Suppressor macrophage treated with lipopolysaccharide for 4 hours (primary cell): ENCODE measurements at regions not wholly inside any gene's neighbourhood (a gene's known extent, or its start where the extent isn't known, plus 50 kb on each side); places are given as distances from the start of the nearest gene placed in this dataset.
A peak's percentile ranks its signal among the peaks of the same experiment; 100 is the strongest.

Source experiments
- DNase-seq: peaks from one replicate; pipeline ENCODE4 v3.0.0-alpha.2; 2020

- no peak for DNase-seq
Observed at GRCh38 chr14:53331247-53331646, 178.1 kb upstream of the DDHD1 start.

- DNase-seq = no peak
Observed at GRCh38 chr14:53330441-53330840, 177.3 kb upstream of the DDHD1 start.

GRCh38 chr14:53328841-53329240, 175.7 kb upstream of the DDHD1 start:
- DNase-seq = no peak

GRCh38 chr14:53327716-53328115, 174.6 kb upstream of the DDHD1 start:
- DNase-seq = no peak

- DNase-seq = no peak
Observed at GRCh38 chr14:53325176-53325806, 172.2 kb upstream of the DDHD1 start.

GRCh38 chr14:53316504-53316903, 163.4 kb upstream of the DDHD1 start:
- no peak for DNase-seq

DNA sequence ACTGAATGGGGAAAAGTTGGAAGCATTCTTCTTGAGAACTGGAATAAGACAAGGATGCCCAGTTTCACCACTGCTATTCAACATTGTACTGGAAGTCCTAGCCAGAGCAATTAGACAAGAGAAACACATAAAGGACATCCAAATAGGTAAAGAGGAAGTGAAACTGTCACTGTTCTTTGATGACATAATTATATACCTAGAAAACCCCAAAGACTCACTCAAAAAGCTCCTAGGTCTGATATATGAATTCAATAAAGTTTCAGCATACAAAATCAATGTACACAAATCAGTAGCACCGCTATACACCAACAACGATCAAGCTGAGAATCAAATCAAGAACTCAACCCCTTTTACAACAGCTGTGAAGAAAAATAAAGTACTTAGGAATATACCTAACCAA, 157.3 kb upstream of the DDHD1 start:
- DNase-seq = no peak

DNA sequence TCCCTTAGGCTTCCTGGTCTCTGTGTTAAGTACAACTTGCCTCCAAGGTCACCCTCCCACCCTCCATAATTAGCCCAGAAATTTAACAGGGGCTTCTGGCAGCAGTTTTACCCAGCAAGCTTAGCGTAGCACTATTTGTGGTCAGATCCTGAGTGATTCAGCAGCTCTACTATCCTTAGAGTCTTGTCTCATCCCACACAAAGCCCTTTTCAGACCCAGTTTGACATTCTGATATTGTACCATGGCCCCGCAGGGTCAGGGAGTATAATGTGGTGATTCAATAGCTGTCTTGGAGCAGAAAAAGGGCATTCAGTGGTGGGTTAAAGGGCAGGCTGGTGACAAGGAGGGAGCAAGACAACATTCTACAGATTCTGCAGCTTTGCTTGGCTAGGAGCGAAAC, 153.8 kb upstream of the DDHD1 start:
- DNase-seq = no peak

DNA sequence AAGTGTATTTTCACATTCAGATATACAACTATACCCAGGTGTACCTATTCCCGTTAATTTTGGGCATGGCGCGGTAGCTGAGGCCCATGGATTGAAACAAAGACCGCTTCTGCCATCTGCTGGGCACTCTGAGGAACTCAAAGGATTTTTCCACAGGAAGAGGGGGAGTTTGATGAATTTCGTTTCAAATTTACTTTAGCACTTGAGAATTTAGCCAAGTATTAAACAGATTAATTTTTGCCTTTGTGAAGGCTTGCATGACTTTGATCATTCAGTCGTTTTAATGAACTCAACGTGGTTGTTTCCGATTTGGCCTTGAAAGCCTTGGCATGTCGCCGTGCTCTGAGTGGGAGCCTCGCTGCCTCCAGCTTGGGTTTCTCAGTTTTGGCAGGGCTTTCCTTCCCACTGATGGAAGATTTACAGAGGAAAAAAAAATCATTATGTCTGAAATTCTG, 153.2 kb upstream of the DDHD1 start:
- peak; percentile 43 for DNase-seq

- no peak for DNase-seq
Observed at GRCh38 chr14:53304726-53305381, 151.7 kb upstream of the DDHD1 start.

- DNase-seq = peak; percentile 71
Observed at GRCh38 chr14:53295985-53296582, 143.0 kb upstream of the DDHD1 start.

- no peak for DNase-seq
Observed at GRCh38 chr14:53295372-53295771, 142.2 kb upstream of the DDHD1 start.

GRCh38 chr14:53286301-53286700, 133.2 kb upstream of the DDHD1 start:
- no peak for DNase-seq

DNA sequence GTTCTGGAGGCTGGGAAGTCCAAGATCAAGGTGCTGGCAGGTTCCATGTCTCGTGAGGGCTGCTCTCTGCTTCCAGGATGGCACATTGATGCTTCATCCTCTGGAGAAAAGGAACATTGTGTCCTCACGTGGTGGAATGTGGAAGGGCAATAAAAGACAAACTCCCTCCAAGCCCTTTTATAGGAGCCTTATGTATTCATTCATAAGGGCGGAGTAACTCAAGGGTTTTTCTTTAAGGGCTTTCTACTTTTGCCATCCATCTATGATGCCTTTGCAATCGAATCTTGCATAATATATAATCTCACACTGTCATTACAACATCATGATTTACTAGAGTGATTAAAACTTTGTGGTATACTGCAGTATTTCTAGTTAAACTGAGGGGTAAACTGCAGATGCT, 132.7 kb upstream of the DDHD1 start:
- DNase-seq = no peak

DNA sequence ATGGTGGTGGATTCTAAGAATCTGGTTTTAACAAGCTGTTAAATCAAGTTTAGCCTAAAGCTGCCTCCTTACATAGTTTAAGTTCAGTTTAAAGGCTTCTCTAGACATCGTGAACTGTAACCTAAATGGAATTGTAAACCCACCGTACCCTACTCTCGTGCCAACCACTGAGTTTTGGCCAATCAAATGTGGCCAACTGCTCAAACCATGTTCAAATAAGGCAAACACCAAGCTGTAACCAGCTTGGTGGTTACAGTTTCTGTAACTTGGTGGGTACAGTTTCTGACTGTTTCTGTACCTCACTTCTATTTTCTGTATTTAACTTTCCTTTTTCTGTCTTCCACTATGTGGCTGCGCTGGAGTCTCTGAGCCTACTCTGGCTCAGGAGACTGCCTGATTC, 131.9 kb upstream of the DDHD1 start:
- DNase-seq = no peak

DNA sequence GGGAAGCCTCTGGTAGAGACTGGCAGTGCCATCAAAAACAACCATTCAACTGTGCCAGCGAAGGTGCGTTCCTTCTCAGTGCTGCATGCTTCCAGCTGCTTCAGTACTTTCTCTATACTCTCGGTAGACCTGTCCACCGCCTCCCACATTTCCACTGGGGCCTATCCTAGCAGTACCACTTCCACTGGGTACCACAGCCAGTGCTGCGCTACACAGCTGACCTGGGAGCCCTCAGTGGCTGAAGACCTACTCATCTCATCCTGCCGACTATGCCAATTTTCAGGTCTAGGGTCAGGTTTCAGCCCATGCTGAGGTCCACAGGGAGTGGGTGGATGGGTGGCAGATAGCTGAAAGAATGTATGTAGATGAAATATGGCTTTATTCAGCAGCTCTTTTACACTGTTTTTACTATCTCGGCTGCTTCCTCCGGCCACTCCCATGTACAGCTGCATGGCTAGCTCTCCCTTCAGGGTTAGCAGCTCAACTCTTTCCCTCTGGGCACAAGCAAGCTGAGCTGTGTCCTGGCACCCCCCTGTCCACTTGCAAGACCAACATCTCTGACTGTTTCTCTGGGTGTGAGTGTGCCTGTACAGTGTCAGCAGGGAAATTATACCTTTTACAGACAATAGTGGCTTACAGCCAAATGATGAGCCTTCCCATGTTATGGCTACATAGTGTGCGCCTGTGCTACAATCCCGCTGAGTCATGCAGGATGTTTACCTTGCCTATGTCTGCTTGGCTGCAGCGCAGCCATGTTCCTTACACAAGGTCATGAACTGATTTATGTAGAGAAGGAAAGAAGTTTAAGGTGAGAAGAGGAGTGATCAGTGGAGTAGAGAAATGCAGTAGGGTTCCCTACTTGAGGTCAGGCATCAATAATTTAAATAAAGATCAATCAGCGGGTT, 125.7 kb upstream of the DDHD1 start:
- DNase-seq = no peak

GRCh38 chr14:53273671-53274072, 120.5 kb upstream of the DDHD1 start:
- no peak for DNase-seq

GRCh38 chr14:53265025-53265424, 111.9 kb upstream of the DDHD1 start:
- no peak for DNase-seq

GRCh38 chr14:53260928-53261327, 107.8 kb upstream of the DDHD1 start:
- no peak for DNase-seq

GRCh38 chr14:53260286-53260685, 107.2 kb upstream of the DDHD1 start:
- DNase-seq = no peak

DNA sequence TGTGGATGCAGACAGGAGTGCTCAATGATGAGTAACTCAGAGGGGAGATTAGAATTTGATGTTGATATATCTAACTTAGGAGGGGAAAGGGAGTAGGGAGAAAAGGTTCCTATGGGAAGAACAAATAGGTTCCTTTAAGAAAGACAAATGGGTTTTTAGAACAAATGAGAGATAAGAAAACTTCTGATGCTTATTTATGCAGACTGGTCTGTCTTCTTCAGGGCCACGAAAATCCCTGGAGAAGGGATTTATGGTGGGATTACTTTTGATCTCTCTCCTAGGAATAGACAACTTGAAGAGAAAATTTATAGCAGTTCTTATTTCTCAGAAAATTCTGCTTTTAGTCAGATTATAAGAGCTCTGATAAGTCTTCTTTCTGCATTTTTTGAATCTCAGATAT, 99.0 kb upstream of the DDHD1 start:
- DNase-seq = no peak

GRCh38 chr14:53249059-53249458, 95.9 kb upstream of the DDHD1 start:
- DNase-seq = no peak

DNA sequence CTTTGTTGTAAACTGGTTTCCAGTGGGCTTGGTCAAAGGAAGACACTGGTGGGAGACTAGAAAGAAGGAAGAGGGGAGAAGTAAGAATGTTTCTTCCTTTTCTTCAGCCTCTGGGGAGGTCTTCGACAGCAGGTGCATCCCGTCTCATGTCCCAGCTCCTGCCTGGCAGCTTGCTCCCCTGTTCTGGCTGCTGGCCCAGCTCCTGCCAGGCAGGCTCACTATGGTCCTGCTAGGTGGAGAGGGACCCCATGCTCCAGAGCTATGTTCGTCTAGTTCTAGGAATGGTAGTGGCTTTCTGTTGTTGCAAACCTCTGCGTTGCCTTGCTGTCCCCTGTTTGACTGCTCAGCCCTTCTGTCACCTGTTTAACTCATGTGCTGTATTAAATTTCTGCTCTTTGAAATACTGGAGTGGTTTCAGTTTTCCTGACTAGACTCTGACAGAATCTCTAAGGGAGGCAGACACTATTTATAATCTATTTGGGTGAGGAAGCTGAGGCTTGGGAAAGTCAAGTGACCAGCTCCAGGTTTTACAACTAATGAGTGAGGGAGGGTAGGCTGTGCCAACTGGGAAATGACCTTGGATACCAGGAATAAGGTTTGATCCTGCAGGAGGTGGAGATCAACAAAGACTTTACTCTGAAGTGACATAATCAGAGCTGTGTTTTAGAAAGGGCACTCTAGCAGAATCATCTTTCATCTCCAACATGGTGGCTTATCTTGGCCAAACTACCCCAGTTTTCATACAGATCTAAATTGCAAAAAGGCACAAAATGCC, 94.7 kb upstream of the DDHD1 start:
- no peak for DNase-seq
